ENCODE measurements at regions not wholly inside any gene's neighbourhood (a gene's known extent, or its start where the extent isn't known, plus 50 kb on each side); places are given as distances from the start of the nearest gene placed in this dataset.

DNA sequence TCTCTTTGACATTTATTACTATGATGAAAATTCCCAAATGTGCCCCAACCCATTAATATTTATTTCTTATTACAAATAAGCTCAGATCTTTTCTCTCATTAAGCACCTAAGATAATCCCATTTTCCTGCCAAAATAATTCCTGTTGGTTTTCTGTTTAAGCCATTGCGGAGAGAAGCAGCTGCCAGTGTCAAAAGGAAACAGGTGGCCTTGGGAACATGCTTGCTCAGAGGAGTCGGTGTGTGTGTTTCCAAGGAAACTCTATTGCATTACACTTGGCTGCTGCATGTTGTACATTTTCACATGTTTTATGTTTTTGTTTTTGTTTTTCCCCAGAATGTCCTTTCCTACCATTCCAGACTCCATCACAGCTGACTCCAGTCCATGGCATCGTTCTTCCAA lies 56.4 kb downstream of the CD24 start:
- DNase-seq (ENCODE audit: low read depth in 2 of 2): no peak

DNA sequence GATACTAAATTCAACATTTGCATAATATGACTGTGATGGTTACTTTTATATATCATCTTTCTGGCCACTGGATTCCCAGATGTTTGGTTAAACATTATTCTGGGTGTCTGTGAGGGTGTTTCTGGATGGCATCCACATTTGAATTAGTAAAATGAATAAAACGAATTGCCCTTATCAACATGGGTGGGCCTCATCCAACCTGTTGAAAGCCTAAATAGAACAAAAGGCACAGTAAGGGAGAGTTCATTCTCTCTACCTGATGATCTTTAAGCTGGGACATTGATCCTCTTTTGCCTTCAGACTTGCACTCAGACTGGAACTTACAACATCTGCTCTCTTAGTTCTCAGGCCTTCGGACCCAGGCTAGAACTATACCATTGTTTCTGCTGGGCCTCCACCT lies 57.6 kb downstream of the CD24 start:
- no peak for DNase-seq (ENCODE audit: low read depth in 2 of 2)

DNA sequence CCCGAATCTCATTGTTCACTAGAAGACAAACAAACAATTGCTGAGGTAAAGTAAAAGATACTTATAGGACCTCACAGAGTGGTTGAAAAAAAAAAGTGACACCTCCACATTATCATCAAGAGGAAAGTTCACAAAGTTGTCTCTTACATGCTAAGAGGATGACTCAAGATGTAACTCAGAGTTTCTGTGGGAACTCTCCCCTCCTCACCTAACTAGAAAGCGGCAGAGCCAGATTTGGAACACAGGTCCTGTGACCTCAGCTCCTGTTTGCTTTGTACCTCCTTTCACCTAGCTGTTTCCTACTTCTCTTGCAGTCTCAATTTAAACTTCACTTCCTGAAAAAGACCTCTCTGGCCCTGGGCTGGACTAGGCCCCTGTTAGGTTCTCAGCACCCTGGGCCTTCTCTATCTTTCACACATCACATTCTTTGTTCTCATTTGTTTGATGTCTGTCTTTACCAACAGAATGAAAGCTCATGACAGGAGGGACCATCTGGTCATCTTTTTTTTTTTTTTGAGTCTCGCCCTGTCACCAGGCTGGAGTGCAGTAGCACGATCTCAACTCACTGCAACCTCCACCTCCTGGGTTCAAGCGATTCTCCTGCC lies 60.8 kb downstream of the CD24 start:
- no peak for DNase-seq (ENCODE audit: low read depth in 2 of 2)

DNA sequence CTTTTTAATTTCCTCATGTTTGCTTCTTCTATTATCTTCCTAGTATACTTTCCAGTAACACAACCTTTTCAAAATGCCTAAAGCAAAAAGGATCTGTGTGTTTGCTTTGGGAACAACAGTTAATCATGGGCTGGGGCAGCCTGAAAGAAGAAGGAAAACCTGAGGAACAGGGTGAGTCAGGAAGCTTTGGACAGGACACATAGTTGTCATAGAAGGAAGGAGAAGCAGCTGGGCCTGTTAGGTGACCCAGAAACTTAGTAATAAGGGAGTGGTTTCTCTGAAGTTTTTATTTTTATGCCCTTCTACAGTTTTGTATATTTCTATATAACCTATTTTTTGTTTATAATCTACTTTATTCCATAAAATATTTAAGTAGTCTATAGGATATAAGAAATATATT lies 61.4 kb downstream of the CD24 start:
- no peak for DNase-seq (ENCODE audit: low read depth in 2 of 2)

DNA sequence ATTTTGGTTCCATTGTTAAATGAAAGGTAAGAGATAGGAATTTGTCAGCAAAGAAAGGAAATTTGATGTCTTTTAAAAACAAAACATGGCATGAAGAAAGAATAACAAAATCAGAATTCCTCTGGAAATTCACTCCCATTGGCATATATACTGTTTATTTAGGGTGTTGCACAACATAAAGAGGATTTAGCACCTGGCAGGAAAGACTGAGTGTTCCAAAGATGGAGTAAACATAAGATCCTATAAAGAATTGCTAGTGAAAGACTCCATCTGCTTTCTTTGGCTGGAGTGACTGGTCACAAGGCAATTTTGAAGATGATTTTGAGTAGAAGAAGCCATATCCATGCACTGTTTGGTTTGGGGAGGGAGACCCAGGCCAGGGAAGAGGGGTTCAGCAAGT lies 62.4 kb downstream of the CD24 start:
- DNase-seq (ENCODE audit: low read depth in 2 of 2): no peak

DNA sequence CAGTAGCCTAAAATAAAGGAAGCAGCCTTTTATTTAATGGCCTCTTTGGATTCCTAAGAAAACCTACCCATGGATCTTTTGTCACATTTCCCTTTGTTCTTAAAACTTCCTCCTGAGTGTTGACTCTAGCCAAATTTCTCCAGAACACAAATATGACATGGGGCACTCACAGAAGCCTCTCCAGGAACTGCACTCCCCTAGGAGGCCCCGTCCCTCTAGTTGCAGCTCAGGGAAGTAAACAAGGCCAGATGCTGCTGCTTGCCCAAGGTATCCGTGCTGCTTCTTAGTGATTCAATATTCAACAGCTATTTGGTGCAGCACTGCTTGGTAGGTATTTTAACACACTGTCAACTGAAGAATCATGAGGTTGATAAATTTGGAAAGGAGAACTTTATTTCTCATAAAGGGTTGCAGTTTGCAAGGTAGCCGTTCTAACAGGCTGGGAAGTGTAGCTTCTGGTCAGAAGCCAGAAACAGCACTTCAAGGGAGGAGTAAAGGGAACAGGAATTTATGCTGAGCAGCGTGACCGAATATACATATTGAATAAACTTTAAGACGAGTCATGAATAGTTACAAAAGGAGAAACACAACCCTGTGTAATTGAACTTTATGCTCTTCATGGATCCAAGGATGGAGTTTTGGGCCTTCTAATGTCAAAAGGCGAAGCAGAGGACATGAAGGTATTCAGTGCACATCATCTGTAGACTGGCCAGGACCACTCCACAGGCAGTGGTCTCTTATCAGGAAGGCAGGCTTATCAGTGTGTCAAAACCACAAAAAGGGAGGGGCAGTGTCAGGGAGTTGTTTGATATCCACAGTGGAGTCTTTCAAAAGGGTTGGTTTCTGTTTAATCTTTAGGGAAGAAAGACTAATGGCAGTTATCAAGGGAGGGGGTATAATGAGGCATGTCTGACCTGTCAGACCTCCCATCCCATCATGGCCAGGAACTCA lies 63.3 kb downstream of the CD24 start:
- DNase-seq (ENCODE audit: low read depth in 2 of 2): no peak

DNA sequence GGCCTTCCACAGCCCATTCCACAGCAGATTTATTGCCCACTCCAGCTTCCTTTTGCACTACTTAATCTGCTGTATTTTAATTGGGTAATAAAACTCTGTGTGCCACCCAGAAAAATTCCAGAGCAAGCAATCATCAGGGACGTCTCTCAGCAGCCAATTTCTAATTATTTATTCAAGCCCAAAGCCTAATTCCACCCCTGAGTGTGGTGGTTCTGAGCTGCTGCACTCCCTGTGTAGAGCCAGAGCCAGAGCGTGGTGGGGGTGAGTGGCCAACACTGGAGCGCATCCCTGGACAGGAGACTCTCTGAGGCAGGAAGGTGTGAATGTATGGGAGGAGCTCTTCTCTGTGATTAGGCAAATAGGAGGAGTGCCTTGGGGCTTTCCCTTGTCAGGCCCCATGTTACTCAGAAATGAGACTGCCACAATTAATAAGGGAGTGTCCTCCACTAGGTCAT lies 66.1 kb downstream of the CD24 start:
- DNase-seq (ENCODE audit: low read depth in 2 of 2): no peak

DNA sequence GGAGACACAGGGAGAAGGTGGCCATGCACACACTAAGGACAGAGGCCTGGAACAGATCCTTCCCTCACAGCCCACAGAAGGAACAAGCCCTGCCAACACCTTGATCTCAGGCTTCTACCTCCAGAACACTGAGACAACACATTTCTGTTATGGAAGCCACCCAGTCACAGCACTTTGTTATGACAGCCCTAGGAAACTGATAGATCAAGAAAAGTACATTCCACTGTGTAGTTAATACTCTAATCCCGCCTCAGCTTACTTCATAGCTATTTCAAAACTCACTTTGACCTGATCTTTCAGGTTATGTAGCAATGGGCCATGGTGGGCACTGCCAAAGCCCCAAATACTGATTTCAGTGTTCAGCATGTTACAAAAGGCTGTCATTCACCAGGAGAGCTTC lies 66.8 kb downstream of the CD24 start:
- DNase-seq (ENCODE audit: low read depth in 2 of 2): no peak

DNA sequence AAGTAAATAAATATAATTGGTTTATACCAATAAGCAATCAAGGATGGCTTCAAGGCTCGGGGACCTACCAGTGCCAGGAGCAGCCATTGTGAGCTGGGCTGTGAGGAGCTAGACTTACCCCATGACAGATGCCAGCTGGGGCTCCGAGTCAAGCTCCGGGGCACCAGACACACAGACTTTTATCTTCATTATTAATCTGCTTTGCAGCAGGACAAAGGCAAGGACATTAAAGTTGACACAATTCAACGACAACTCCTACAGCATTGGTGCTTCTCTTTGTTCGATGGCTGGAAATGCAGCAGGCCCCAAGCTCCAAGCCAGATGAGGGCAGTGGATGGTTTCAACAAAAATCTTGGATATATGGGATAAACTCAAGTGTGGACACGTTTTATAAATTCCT lies 68.3 kb downstream of the CD24 start:
- DNase-seq (ENCODE audit: low read depth in 2 of 2): no peak

DNA sequence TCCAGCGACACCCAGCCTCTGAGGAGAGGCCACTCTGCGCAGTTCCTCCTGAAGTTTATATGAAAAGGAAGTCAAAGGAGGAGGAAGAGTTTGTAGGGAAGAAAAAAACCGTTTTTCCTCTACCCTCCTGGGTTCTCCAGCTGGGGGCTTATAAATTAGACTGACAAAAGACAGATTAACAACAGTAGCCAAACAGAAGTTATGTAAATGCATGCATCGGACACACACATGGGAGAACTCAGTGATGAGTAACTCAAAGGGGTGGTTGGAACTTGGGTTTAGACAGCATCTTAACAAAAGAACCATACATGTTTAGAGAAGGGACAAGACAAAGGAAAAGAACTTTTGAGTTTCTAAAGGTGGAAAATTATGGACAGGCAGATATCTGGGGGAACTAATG lies 71.2 kb downstream of the CD24 start:
- no peak for DNase-seq (ENCODE audit: low read depth in 2 of 2)

DNA sequence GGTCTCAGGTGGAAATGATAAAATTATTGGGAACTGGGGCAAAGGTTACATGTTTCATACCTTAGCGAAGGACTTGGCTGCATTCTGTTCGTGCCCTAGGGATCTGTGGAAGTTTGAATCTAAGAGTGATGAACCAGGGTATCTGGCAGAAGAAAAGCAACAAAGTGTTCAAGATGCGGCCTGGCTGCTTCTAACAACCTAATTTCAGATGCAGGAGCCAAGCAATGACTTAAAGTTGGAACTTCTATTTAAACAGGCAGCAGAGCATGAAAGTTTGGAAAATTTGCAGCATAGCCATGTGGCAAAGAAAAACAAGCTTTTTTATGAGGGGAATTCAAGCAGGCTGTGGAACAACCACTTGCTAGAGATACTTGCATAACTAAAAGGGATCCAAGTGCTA lies 73.5 kb downstream of the CD24 start:
- no peak for DNase-seq (ENCODE audit: low read depth in 2 of 2)

DNA sequence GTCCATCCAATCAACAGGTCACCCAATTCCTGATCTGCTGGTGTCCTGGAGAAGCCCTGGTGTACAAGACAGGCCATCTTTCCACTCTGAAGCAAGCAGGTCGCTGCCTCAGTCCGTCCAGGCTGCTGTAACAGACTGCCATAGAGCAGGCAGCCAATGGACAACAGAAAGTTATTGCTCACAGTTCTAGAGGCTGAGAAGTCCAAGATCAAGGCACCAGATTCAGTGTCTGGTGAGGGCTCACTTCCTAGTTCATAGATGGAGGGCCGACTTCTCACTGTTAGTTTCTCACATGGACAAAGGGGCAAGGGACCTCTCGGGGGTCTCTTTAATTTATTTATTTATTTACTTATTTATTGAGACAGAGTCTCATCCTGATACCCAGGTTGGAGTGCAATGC lies 74.8 kb downstream of the CD24 start:
- DNase-seq (ENCODE audit: low read depth in 2 of 2): no peak

DNA sequence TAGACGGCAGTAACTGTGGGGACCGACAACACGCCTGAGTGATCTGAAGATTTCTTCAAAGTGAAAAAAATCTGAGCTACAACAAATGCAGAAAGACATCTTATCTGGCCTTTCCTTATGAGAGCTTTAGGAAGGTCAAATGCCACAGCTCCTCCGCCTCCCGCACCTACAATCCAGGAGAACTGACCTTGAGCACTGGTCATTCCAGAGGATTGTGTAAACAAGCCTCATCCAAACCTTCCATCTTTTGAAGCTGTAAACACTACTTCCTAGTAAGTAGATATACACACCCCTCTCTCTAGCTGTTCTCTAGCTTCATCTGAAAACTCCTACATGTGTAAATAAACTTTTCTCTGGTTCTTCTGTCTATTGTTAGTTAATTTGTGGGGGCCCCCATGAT lies 76.9 kb downstream of the CD24 start:
- no peak for DNase-seq (ENCODE audit: low read depth in 2 of 2)

DNA sequence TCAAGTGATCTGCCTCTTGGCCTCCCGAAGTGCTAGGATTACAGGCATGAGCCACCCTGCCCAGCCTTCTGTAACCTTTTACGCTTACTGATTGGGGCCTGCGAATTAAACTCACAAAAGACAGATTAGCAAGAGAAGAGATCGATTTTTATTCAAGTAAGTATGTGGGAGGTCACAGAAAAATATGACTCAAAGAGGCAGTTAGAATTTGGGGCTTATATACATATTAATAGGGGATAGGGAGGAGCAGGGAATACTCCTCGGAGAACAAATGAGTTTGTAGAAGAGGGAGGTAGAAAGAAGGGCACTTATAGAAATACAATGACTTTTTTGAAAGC lies 78.9 kb downstream of the CD24 start:
- DNase-seq (ENCODE audit: low read depth in 2 of 2): no peak

DNA sequence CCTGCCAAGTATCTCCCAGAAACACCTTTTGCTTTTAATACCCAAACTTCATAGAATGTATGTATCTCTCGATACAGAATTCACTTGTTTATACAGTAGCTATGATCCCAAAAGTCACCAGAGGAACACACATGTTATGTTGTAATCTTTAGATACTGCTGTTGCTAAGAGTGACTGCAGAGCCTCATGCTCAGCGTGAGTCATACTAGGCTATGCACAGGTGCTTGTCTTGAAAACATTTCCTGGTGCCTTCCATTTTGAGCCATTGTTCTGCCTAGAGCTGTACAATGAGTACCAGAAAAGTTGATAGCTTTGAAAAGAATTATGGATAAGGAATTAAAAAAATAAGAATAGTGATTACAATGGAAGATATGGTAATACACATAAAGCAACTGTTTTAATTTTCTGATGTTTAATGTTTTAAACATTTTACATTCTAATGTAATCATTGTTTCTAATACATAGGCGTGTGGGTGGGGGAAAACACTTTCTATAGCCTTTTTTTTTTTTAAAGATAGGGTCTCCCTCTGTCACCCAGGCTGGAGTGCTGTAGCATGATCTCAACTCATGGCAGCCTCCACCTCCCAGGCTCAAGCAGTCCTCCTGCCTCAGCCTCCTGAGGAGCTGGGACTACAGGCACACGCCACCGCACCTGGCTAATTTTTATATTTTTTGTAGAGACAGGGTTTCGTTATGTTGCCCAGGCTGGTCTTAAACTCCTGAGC lies 79.4 kb downstream of the CD24 start:
- DNase-seq (ENCODE audit: low read depth in 2 of 2): no peak

DNA sequence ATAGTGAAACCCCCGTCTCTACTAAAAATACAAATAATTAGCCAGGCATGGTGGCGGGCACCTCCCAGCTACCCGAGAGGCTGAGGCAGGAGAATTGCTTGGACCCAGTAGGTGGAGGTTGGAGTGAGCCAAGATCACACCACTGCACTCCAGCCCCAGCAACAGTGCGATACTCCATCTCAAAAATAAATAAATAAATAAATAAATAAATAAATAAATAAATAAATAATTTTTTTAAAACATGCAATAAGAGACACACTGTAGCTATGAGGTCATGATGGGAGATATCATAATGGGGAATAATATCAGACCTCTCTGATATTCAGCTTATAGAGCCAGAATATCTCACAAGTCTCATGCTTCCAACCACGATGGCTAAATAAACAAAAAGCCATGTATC lies 82.3 kb downstream of the CD24 start:
- no peak for DNase-seq (ENCODE audit: low read depth in 2 of 2)

DNA sequence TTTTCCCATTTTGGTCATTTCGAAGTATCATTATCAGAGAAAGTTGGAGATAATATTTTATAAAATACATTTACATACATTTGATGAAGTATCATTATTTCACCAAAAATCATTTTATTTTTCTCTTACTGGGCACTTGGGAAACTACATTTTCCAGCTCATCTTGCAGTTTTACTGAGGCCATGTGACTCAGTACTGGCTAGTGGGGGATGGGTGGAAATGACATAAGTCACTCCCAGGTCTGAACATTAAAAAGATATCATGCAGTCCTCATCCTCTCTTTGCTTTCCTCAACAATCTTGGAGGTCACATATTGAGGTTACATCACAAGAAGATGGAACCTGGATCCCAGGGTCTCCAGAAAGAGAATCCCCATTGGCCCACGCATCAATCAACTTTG lies 84.1 kb downstream of the CD24 start:
- DNase-seq (ENCODE audit: low read depth in 2 of 2): no peak

DNA sequence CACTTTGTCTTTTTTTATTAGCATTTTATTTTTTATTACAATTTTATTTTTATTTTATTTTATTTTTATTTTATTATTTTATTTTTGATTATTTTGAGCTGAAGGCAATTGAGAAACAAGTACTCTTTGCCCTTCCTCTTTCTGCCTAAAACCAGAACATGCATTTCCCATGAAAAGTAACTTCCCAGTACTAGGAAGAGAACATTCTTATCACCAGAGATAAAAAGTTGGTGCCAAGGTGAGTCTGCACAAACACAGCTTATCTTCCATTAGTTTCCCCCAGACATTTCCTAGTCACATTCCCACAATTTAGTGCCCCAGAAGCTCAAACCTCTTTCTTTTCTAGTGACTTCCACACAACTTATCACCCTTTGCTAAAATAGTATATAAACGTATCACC lies 84.8 kb downstream of the CD24 start:
- DNase-seq (ENCODE audit: low read depth in 2 of 2): no peak

DNA sequence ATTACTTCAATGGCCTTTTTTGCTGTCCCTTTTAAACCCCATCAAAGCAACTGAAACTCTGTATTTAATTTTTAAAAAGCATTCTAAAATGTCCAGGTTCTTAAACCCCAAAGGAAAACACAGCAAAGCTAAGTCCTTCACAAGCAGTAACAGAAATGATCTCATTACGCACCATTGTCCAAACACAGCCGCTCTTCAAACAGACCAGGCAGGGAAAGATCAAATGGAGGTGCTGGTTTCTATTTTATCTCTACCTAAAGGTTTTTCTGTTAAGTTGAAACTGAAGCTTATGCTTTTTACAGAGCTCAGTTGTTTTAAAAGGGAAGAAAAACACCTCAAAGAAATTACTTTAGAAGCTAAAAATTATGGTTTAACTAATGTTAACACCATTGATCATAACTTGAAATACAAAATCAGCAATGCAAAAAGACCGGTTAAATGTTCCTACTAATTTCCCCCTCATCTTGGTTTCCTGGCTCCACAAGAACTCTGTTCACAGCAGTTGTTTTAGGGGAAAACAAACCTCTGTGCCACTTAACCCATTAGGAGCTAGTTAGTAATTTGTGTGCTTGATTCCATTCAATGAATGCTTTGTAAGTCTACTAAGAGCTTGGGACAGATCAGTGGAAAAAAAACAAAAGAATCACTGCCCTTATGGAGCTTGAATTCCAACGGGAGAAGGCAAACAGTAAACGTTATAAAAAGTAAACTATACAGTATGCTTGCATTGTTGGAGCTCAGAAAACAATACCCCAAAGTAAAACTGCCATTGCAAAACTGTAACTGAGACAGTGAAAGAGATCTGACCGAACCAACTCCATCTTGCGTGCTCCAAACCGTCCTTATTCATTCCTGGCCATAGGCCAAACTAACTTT lies 87.4 kb downstream of the CD24 start:
- DNase-seq (ENCODE audit: low read depth in 2 of 2): no peak

DNA sequence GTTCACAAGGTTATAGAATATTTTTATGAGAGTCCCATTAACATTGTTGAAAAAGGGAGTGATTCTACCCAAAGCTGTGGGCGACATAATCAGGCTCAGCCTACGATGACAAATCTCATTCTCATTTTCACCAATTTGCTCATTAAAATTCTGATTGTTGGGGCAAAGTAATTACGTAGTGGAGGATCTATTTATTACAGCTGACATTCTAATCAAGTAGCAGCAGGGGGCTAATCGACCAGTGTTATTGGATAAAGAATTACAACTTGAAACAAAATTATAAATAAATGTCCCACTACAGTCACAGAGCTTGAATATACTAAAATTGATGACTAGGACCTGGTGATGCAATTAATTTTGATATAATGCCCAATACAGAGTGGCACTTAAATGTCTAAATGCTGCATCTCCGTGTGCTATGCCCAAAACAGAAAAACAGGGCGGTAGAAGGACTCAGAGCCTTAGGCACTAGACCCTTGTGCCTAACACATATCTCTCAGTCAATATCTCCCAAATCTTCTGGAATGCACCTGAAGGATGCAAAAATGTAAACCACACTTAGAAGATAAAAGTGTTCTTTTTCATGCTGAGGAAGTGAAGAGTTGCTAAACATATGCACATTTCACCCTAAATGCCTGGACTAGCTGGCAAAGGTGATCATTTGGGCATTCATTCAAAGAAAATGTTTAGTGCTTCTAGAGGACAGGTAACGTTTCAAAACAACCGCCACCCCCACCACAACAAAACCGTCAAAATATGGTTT lies 88.3 kb downstream of the CD24 start:
- no peak for DNase-seq (ENCODE audit: low read depth in 2 of 2)

DNA sequence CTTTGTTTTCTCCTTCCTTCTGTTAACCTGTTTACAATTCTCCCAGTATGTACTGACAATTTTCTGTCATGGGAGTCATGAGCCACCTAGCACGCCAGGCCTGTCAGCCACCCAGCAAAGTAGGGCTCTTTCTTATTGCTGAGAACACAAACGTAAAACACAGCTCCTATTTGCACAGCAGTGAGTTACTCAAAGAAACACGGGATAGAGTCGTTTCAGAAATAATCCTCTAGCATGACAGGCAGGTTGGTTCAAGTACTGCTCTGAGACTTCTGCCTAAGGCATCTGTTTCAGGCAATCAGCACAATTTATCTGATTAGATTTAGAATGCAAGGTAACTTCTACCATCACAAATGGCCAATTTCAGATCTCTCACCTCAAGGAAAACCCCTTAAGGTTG lies 88.8 kb downstream of the CD24 start:
- DNase-seq (ENCODE audit: low read depth in 2 of 2): no peak
